Kidney epithelial cell (primary cell): ENCODE measurements at regions not wholly inside any gene's neighbourhood (a gene's known extent, or its start where the extent isn't known, plus 50 kb on each side); places are given as distances from the start of the nearest gene placed in this dataset.

Experiments used
- DNase-seq: peaks from one replicate; pipeline ENCODE4 v3.0.0-alpha.2; 2010; ENCODE audit warnings: low read depth
- H3K27me3 ChIP-seq: 2 replicates; pipeline ENCODE4 v1.6.0; 2011; ENCODE audit warnings: low read length; ENCODE audit not compliant: control insufficient read depth, insufficient read depth
- H3K36me3 ChIP-seq: 2 replicates; pipeline ENCODE4 v1.5.1; 2011; ENCODE audit warnings: low read length; ENCODE audit not compliant: control insufficient read depth, insufficient read depth
- H3K4me3 ChIP-seq: 2 replicates; pipeline ENCODE4 v1.5.1; 2011; ENCODE audit warnings: low read depth, mild to moderate bottlenecking, control low read depth, low read length
- TF ChIP-seq, protein P1 (sequence below): IDR thresholded peaks from 2 replicates; pipeline ENCODE4 v1.5.1; 2011; ENCODE audit warnings: mild to moderate bottlenecking, moderate library complexity, low read length, control low read depth, inconsistent platforms; ENCODE audit not compliant: insufficient read depth, poor library complexity, severe bottlenecking

DNA sequence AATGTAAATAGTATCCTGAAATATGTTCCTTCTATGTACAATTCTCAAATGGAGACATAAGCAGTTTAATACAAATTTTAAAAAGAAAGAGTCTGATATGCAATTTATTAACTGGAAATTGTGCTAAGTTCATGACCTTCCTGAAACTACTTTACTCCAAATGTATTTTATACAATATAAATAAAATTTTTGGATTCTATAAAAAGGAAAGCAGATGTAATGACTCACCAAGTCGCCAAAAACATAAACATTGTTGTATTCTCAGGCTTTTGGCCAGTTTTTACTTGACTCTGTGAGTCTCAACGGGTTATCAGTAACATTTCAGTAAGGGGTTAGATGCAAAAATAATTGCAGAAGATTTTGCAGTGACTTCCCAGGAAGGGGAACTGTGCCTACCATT lies 948.2 kb downstream of the EPHA3 start:
- TF ChIP-seq, protein P1, sequence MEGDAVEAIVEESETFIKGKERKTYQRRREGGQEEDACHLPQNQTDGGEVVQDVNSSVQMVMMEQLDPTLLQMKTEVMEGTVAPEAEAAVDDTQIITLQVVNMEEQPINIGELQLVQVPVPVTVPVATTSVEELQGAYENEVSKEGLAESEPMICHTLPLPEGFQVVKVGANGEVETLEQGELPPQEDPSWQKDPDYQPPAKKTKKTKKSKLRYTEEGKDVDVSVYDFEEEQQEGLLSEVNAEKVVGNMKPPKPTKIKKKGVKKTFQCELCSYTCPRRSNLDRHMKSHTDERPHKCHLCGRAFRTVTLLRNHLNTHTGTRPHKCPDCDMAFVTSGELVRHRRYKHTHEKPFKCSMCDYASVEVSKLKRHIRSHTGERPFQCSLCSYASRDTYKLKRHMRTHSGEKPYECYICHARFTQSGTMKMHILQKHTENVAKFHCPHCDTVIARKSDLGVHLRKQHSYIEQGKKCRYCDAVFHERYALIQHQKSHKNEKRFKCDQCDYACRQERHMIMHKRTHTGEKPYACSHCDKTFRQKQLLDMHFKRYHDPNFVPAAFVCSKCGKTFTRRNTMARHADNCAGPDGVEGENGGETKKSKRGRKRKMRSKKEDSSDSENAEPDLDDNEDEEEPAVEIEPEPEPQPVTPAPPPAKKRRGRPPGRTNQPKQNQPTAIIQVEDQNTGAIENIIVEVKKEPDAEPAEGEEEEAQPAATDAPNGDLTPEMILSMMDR = no peak
- Histone ChIP-seq H3K4me3 (no peak overlapping the region), H3K27me3 (no peaks in the 10 kb centered on the region), H3K36me3 (no peaks in the 10 kb centered on the region)
- no peak for DNase-seq

DNA sequence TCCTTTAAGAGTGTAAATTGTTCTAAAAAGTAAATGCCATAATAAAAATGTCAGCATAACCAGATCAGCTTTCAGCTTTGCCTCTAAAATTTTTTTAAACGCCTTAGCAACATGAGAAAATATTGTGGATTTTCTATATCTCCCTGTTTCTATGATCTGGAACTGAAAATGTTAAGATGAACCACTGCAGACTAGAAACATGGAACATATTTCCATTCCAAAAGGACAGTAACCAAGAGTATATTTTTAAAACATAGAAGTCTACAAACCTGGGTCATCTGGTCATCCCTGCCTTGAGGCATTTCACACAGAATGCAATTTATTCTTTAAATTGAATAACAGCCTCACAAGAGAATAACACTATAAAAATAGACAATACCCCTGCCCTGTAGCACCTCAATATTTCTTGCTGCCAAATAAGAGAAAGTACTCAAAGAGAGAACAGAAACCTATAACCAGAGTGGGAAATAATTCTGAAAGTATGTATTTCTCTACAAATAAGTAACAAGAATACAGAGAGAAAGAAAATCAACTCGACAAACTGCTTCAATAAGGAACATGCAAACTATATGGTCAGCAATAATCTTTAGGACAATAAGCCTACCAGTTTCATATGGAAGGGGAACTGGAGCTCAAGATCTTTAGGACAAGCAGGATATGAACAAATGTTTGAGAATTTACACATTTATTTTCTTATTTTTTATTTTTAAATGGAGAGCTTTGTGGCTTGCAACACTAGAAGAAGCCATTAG lies 949.0 kb downstream of the EPHA3 start:
- TF ChIP-seq, protein P1 = no peak
- Histone ChIP-seq H3K27me3 (no peaks in the 10 kb centered on the region), H3K4me3 (no peak overlapping the region), H3K36me3 (no peaks in the 10 kb centered on the region)
- DNase-seq = no peak

DNA sequence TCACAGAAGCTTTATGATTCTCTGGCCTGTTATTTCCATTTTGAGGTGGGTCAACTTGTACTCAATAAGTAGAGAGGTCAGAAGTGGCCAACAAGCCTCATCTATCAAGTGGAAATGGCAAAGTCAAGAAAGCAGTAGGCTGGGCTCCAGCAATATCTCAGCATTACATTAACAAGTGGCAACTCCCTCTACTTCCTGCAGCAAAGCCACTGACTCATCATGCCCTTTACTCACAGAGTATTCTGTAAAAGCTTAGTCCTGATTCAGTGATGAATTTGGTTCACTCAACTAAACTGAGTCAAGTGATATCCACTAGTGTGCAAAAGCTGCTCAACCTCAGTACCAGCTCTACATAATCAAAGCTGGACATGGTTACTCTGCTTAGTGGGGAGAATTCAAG lies 954.6 kb downstream of the EPHA3 start:
- H3K36me3 ChIP-seq = no peaks in the 10 kb centered on the region
- H3K27me3 ChIP-seq = no peaks in the 10 kb centered on the region
- H3K4me3 ChIP-seq = no peak overlapping the region
- TF ChIP-seq, protein P1 = no peak
- DNase-seq = peak; percentile 19

DNA sequence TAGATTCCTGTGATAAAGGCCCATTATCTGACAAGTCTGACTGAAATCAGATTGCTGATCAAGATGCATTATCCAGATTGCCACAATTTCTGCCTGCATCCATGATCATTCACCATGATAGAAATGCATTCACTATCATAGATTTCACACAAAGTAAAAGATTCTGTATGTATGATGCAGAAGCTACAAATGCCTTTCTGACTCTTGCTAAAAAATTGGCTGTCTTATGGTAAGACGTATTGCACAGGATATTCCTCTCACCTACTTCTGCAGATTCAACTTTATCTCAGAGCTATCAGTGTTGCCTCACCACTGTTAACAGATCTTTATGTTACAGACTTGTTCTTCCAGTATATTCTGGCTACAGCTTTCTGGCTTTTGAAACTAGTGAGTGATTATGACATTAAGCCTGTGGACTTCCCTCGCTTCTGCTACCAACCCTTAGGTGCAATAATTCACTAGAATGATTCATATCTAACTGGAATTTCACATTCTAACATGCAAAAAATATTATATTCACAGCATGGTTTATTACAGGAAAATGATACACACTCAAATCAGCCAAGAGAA lies 955.3 kb downstream of the EPHA3 start:
- Histone ChIP-seq H3K36me3 (no peaks in the 10 kb centered on the region), H3K4me3 (no peak overlapping the region), H3K27me3 (no peaks in the 10 kb centered on the region)
- DNase-seq = no peak
- TF ChIP-seq, protein P1 = no peak

DNA sequence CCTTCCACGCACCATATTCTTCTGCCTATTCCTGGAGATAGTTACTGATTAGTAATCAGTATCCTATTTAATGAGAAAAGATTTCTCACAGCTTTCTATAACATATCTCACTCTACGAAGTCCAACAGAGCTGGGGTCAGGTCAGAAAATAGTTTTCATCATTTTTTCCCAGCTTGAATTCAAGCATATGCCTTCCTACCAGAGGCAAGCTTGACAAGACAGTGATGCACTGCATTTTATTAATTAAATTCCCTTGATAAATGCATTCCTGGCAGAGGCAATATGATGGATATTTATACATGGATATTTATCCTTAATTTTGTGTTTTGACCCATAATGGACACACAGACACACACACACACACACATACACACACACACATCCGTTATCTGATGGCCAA lies 961.4 kb downstream of the EPHA3 start:
- TF ChIP-seq, protein P1 = no peak
- Histone ChIP-seq H3K27me3 (no peaks in the 10 kb centered on the region), H3K4me3 (no peak overlapping the region), H3K36me3 (no peaks in the 10 kb centered on the region)
- DNase-seq = no peak

DNA sequence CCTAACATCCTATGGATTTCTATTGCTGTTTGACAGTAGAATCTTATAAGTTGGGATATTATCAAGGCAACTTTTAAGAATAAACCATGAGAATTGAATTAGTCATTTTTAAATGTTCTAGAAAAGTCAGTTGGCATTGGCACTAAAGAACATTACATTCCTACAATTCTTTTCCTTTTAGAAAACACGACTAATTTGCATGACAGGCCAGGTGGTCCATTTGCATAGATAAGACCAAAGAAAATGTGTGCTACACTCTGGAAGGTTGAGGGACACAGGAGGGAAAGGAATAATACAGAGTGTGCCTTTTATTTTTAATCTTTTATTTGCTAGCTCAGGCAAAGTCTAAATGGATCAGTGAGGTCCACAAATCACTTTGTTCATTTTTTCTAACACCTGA lies 962.3 kb downstream of the EPHA3 start:
- DNase-seq = no peak
- Histone ChIP-seq H3K27me3 (no peaks in the 10 kb centered on the region), H3K36me3 (no peaks in the 10 kb centered on the region), H3K4me3 (no peak overlapping the region)
- TF ChIP-seq, protein P1 = no peak
